K562 (cell line): ENCODE measurements at regions not wholly inside any gene's neighbourhood (a gene's known extent, or its start where the extent isn't known, plus 50 kb on each side); places are given as distances from the start of the nearest gene placed in this dataset.

Experiments used
- ATF6 ChIP-seq: sonication (generic); formaldehyde crosslinking; IDR thresholded peaks from 2 replicates; pipeline ENCODE4 v1.4.0; 2020; ENCODE audit warnings: mild to moderate bottlenecking, missing genetic modification reagents
- BACH1 ChIP-seq: fragments of 200-800 bp; sonication (Bioruptor generic); IDR thresholded peaks from 2 replicates; pipeline ENCODE4 v1.6.1; 2016; ENCODE audit warnings: missing genetic modification characterization, missing compliant biosample characterization
- FOS ChIP-seq: IDR thresholded peaks from 3 replicates; pipeline ENCODE4 v1.6.1; 2011; ENCODE audit not compliant: insufficient read length; ENCODE audit errors: extremely low read depth
- GABPA ChIP-seq: fragments of 200-800 bp; sonication (Bioruptor generic); conservative IDR thresholded peaks from 2 replicates; pipeline ENCODE4 v1.6.1; 2016; ENCODE audit warnings: low read depth, missing genetic modification characterization, missing compliant biosample characterization
- HCFC1 ChIP-seq: IDR thresholded peaks from 2 replicates; pipeline ENCODE4 v1.6.1; 2012; ENCODE audit warnings: low read depth, low read length, improper control_type of control experiment
- IRF1 ChIP-seq: sonication (generic); formaldehyde crosslinking; IDR thresholded peaks from 2 replicates; pipeline ENCODE4 v1.8.0; 2022; ENCODE audit warnings: missing genetic modification reagents, mild to moderate bottlenecking, borderline replicate concordance
- MYC ChIP-seq, 2 experiments: fragments of 250-450 bp in 1 of 2; sonication (Bioruptor Pico) in 1 of 2; IDR thresholded peaks; 2 replicates each; pipeline versions ENCODE4 v1.5.1 to v1.6.1; 2012 to 2021; ENCODE audit warnings: low read depth in 2 of 2, borderline replicate concordance in 1 of 2, improper control_type of control experiment in 1 of 2, low read length in 1 of 2, mild to moderate bottlenecking in 1 of 2, moderate library complexity in 1 of 2
- PRDM10 ChIP-seq: fragments of 450-650 bp; IDR thresholded peaks from 2 replicates; pipeline ENCODE4 v1.6.1; 2018; ENCODE audit not compliant: partially characterized antibody
- REST ChIP-seq, 2 experiments: fragments of 450-650 bp; formaldehyde crosslinking in 1 of 2; IDR thresholded peaks; 2 replicates each; pipeline versions ENCODE4 v1.4.0 to v1.6.1; 2014 to 2020; ENCODE audit warnings: mild to moderate bottlenecking in 2 of 2, borderline replicate concordance in 1 of 2, low read depth in 1 of 2
- SAFB2 ChIP-seq: fragments of 200-400 bp; formaldehyde crosslinking; IDR thresholded peaks from 2 replicates; pipeline ENCODE4 v1.6.1; 2018; ENCODE audit warnings: borderline replicate concordance, low read length, low read depth, moderate library complexity; ENCODE audit not compliant: severe bottlenecking
- TARDBP ChIP-seq: fragments of 450-650 bp; IDR thresholded peaks from 2 replicates; pipeline ENCODE4 v1.6.1; 2016
- ZFP1 ChIP-seq: fragments of 450-650 bp; formaldehyde crosslinking; IDR thresholded peaks from 2 replicates; pipeline ENCODE4 v1.4.0; 2020; ENCODE audit warnings: mild to moderate bottlenecking, mixed read lengths
- TF ChIP-seq, protein P1 (sequence below), 3 experiments: IDR thresholded peaks in 2 of 3; conservative IDR thresholded peaks in 1 of 3; 2 replicates each; pipeline ENCODE4 v1.5.1; 2011 to 2012; ENCODE audit warnings: low read length in 3 of 3, mild to moderate bottlenecking in 3 of 3, control low read depth in 2 of 3, improper control_type of control experiment in 1 of 3, inconsistent platforms in 1 of 3, low read depth in 1 of 3, mixed read lengths in 1 of 3, moderate library complexity in 1 of 3; ENCODE audit not compliant: insufficient read depth in 2 of 3
- TF ChIP-seq, protein P2 (sequence below): sonication (generic); formaldehyde crosslinking; IDR thresholded peaks from 2 replicates; pipeline ENCODE4 v1.8.1; 2022; ENCODE audit warnings: missing genetic modification reagents

- TF ChIP-seq, protein P1, sequence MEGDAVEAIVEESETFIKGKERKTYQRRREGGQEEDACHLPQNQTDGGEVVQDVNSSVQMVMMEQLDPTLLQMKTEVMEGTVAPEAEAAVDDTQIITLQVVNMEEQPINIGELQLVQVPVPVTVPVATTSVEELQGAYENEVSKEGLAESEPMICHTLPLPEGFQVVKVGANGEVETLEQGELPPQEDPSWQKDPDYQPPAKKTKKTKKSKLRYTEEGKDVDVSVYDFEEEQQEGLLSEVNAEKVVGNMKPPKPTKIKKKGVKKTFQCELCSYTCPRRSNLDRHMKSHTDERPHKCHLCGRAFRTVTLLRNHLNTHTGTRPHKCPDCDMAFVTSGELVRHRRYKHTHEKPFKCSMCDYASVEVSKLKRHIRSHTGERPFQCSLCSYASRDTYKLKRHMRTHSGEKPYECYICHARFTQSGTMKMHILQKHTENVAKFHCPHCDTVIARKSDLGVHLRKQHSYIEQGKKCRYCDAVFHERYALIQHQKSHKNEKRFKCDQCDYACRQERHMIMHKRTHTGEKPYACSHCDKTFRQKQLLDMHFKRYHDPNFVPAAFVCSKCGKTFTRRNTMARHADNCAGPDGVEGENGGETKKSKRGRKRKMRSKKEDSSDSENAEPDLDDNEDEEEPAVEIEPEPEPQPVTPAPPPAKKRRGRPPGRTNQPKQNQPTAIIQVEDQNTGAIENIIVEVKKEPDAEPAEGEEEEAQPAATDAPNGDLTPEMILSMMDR (IDR thresholded peaks at IDR 0.05 in 2 of 3, conservative IDR thresholded peaks at IDR 0.05 in 1 of 3; ENCODE audit: insufficient read depth in 2 of 3, low read depth in 1 of 3, low read length in 3 of 3), result peak; percentile 81 to 91 (median 87)
- 0 out of 2 replicates have a peak, but pooled peaks have one; percentile 21 for TF ChIP-seq MYC (IDR thresholded peaks at IDR 0.05; ENCODE audit: low read depth, low read length)
- TF ChIP-seq MYC (CRISPR knock-in tag; IDR thresholded peaks at IDR 0.05; ENCODE audit: borderline replicate concordance, low read depth), result no peak
- TF ChIP-seq HCFC1, result no peak
- TF ChIP-seq ATF6 (CRISPR knock-in tag), result no peak
- no peak for TF ChIP-seq SAFB2
- TF ChIP-seq, protein P2, sequence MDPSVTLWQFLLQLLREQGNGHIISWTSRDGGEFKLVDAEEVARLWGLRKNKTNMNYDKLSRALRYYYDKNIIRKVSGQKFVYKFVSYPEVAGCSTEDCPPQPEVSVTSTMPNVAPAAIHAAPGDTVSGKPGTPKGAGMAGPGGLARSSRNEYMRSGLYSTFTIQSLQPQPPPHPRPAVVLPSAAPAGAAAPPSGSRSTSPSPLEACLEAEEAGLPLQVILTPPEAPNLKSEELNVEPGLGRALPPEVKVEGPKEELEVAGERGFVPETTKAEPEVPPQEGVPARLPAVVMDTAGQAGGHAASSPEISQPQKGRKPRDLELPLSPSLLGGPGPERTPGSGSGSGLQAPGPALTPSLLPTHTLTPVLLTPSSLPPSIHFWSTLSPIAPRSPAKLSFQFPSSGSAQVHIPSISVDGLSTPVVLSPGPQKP (CRISPR knock-in tag), result no peak
- TF ChIP-seq REST (IDR thresholded peaks at IDR 0.05; ENCODE audit: borderline replicate concordance), result peak; percentile 73; the same call in 1 of the 2 replicates
- no peak for TF ChIP-seq REST (CRISPR knock-in tag; IDR thresholded peaks at IDR 0.05; ENCODE audit: low read depth)
- TF ChIP-seq FOS, result no peak
- no peak for TF ChIP-seq PRDM10
- TF ChIP-seq TARDBP, result no peak
- TF ChIP-seq GABPA, result no peak
- TF ChIP-seq BACH1 (tag), result no peak
- no peak for TF ChIP-seq IRF1 (CRISPR knock-in tag)
- TF ChIP-seq ZFP1, result no peak
These were observed 92.6 kb downstream of the CMPK2 start for GRCh38 chr2:6773007-6773693.
